Endometrial microvascular endothelial cells (primary cell): ENCODE measurements at regions not wholly inside any gene's neighbourhood (a gene's known extent, or its start where the extent isn't known, plus 50 kb on each side); places are given as distances from the start of the nearest gene placed in this dataset.

Experiments
- in situ Hi-C: cut with HindIII; loops from 2 replicates; pipeline ENCODE4 v1.10.0; 2017; ENCODE audit warnings: low sequenced_read_pairs, low pct_unique_long_range_greater_than_20kb; ENCODE audit errors: inconsistent ontology term

DNA sequence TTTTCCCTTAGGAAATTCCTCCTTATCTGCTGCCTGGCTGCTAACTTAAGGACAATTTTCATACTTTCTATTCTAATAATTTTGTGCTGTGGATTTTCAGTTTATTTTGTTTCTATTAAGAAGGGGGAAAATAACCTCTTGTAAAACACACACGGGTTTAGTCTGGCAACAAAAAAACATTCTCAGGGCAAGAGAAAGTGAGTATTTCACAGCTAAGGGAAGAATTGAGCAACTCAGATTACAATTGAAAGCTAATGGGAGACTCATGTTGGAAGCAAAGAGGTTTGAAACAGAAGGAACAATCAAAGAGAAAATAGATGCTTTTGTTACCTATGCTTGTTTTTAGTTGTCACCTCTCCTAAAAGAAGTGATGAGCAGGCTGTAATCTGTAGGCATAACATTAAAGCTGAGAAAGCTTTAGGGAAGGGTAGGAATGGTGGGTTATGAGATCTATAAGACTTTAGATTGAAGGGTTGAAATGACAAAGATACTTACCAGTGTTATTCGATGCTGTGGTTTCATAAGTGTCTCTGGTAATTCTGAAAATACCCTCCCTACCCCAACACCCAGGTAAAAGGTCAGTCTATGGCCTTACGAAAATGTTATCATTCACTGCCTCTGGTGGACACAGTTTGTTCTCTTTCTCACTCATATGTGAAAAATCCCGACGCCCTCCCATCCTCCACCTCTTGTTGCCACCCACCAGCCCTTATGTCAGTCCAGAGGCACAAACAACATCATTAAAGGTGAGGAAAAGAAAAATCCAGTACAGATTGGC lies 510.9 kb downstream of the TXNL1 start:
- in situ Hi-C loops: no loop called here

- in situ Hi-C loops: no loop called here
Measured at GRCh38 chr18:56124186-56124585, 514.2 kb downstream of the TXNL1 start.

- in situ Hi-C loops: no loop called here
Measured at GRCh38 chr18:56121669-56122068, 516.7 kb downstream of the TXNL1 start.

DNA sequence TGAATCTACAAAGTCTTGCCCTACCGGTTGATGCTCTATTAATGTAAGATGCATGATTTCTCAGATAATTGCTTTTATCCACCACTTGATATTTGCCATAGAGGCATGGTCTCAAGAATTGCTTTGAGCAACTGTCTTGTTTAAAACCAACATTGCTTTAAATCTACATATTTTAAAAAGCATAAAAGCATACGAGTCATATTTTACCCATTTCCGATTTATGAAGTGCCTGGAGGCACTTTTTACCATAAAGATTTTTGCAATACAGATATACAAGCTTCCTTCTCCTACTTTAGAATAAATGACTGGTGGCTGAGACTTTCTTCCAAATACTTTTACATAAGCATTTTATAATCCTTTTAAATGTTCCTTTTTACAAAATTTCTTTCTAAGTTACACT lies 517.6 kb downstream of the TXNL1 start:
- in situ Hi-C loops: no loop called here

DNA sequence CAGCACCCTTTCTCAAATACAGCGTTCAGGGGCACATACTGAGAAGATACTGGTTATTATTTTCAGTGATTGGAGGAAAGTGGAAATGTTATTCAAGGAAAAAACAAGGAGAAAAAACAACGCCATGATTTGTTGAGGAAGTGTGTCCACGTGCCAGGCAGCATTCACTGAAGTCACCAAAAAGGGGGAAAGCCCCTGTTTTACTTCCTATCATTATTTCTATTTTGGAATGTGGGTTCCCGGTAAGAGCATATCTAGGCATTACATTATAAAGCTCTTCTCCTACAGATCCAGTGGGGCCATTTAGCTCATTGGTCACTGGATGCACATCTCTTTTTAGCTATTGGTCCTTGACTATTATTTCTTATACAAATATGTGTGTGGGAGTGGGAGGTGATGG lies 518.7 kb downstream of the TXNL1 start:
- in situ Hi-C loops: no loop called here

DNA sequence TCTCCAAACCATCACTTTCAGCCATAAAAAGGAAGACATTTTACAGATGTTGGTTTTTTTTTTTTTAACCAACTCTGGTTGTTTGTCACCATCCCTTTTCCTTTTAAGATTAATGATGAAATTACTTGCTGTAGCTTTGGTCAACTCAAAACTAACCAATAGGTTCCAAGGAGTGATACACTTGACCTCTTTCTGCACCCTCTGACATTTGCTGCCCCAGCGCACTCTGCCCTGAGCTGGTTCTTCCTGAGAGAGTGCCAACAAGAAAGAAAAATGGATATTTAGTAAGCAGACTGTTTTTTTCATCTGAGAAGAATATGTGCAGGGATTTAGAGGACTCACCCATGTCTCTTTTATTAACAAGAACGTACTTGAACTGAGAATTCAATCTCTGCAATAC lies 520.0 kb downstream of the TXNL1 start:
- in situ Hi-C loops: no loop called here

DNA sequence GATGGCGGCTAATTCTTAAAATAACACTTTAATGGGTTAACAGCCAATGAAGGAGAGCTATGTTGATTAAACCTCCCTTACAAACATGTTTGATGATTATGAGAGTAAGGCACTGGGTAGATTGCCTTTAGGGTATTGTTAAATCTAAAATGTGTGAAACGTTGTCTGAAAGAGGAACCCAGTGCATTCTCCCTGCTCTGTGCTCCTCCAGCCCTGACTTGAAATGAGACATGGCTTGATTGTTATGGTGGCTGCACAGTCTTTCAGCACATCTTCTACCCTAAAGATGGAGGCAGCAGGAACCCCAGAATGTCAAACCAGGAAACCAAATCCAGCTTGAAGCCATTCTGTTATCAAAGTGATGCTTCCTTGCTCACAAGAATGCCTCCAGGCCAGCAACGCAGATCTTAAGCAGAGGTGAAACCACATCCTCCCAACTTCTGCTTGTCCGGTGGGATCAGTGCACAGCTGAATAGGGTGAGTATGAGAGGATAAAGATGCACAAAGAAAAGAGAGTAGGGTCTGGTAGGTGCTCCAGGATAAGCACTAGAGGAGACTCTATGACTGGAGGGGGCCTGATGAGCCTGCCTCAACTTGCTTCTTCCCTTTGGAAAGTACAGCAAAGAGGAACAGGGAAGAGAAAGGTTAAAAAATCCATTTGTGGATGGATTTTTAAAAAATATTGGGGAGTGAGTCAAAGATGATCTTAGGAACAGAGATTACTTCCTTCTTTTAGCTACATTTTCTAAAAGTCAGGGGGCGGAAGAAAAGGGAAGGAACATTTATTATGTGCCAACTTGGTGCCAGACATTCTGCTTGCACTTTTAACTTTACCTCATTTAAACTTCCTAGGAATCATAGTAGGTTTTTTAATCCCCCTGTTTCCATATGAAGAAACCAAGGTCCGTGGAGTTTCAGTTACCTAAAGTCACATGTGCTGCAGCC lies 523.0 kb downstream of the TXNL1 start:
- in situ Hi-C loops: no loop called here

DNA sequence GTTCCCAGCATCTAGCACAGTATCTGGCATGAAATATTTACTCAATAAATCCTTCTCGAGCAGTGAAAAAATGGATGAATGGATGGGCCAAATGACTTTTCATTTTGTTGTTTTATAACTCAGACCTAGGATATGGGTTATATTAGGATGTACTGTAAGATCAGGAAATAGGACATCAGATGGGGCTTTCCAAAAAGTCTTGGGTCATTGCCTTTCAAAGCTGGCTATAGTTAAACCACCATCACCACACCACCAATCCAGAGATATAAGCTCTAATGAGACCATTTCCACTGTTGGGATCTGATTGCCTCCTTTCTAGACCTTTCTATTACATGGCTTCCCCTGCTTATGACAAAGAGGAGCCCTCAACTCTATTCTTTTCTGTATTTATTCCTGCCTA lies 525.0 kb upstream of the TCF4 start:
- in situ Hi-C loops: no loop called here

DNA sequence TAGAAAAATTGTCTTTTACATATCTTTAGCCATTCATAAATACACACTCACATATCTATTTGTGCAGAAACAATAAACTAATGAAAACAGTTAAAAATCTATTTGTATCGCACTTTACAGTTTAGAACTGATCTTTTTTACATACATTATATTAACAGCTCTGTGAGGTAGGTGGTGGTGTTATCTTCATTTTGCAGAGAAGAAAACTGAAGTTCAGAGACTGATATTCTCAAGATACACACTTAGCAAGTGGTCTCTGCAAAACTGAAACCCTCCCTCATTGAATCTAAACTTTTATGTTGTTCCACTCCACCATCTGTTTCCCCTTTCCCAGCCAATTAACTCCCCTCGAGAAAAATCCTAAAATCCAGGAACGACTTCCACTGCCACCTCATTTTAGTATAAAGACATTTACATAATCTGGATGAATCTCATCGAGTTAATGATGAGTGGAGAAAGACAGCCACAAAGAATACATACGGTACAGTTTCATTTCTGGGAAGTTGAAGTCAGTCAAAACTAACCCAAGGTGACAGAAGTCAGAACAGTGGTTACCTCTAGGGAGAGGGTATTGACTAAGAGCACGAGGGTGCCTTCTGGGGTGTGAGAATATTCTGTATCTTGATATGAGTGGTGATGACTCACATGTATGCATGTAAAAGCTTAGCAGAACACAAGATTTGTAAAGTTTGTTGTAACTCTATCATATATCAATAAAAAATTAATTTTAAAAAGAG lies 524.2 kb upstream of the TCF4 start:
- in situ Hi-C loops: no loop called here

GRCh38 chr18:56109757-56110156 lies 521.8 kb upstream of the TCF4 start:
- in situ Hi-C loops: no loop called here

GRCh38 chr18:56108478-56109367 lies 520.7 kb upstream of the TCF4 start:
- in situ Hi-C loops: no loop called here

GRCh38 chr18:56107821-56108477 lies 520.0 kb upstream of the TCF4 start:
- in situ Hi-C loops: no loop called here

DNA sequence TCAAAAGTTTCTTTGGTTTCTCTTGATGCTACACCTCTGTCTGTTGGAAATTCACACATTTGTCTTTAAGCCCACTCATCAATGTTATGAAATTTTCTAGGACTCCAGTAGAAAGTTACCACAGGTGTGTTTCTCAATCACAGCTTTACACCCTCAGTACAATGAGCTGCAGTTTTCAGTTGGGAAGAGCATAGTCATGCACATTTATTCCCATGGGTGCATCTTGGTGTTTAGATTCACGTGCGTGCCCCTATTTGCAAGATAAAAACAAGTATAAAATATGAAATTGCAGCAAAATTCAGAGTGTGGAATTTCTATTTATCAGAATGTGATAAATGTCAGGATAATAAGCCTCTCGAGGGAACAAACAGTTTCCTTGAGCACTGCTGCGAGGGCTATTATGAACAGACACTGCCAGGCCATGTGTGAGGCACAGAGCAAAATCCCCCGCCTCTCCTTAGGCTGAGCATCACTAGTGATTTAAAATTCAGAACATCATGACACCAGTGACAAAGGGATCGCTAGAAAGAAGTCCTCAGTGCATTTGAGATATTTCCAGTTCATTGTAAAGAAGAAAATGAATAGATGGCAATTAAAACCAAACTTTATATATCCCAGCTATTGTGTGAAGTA lies 512.2 kb upstream of the TCF4 start:
- in situ Hi-C loops: no loop called here

- in situ Hi-C loops: loop anchor here (25.0 kb wide), 1 partner anchor 785 kb away; no protein-coding TSS in a partner anchor
Measured at GRCh38 chr18:56097621-56098020, 509.6 kb upstream of the TCF4 start.

DNA sequence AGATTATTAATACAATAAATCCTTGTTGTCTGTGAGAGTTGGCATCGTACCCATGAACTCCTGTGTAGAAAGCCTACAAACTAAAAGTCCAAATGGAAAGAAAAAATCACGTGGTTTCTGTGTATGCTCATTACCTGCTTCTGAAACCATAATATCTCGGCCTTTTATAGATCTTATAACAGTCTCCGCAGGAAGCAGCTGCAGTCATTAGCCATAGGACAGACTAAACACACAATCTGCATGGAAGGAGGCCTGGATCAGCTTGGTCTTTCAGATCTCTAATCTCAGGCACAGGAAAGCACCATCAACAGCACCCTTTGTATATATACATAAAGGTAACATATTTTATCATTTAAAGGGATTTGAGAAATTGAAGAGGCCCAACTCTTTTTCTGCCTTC lies 508.9 kb upstream of the TCF4 start:
- in situ Hi-C loops: loop anchor here (25.0 kb wide), 1 partner anchor 785 kb away; no protein-coding TSS in a partner anchor

DNA sequence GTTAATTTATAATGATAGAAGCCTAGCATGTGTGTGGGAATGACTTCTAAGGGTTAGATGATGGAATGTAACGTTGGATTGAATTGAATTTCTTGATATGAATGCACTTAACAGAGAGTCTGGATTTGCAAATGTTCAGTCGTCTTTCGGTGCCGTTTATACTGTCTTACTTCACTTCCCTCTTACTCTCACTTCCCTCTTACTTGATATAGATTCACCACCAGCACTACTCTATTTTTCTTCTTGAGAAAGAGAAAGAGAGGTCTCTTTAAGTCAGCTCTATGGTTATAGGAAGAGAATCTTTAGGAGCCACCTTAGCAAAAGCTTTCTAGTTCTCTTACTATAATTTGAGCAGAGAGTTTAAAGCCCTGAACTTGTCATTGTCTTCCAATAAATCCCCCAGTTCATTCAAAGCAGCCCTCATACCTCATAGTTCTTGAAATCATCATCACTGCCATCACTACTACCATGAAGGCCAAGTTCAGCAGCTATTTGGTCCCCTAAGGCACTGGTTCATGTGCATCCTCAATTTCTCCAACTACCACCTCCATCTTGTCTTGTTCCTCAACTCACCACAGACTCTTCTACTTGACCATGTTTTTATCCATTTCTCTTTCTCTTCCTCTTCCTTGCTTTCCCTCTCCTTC lies 501.7 kb upstream of the TCF4 start:
- in situ Hi-C loops: loop anchor here (10.0 to 25.0 kb wide), 2 partner anchors 305 to 777 kb away; no protein-coding TSS in a partner anchor

DNA sequence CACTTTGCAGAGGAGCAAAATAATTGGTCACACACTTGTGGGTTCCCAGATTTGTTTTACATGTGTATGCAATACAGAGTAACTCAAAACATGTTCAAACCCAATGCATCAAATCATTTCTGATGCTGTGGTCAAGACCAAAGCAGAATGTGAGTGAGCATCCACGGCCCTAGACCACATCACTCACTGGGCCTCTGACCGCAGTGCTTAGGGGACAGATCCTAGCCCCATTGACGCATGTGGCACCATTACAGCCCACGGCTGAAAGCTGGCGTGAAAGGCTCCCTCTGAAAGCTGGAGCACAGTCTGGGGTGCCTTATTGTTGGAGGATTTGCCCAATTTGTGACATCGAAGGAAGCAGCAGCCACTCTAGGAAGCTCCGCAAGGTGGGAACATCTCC lies 498.8 kb upstream of the TCF4 start:
- in situ Hi-C loops: loop anchor here (10.0 to 25.0 kb wide), 2 partner anchors 302 to 774 kb away; no protein-coding TSS in a partner anchor
